Activated CD4-positive, alpha-beta T cell treated with anti-CD3 and anti-CD28 coated beads, Interleukin-2, amount 50 U/mL, for 1 hour (primary cell): ENCODE measurements at regions not wholly inside any gene's neighbourhood (a gene's known extent, or its start where the extent isn't known, plus 50 kb on each side); places are given as distances from the start of the nearest gene placed in this dataset.
"Not testable (repeated sequence)": the region's sequence is repeated elsewhere in the genome, so short reads cannot be mapped to it uniquely, and the experiment has no call there.

Experiments
- DNase-seq: peaks from one replicate; pipeline ENCODE4 v3.0.0-alpha.2; 2020

DNA sequence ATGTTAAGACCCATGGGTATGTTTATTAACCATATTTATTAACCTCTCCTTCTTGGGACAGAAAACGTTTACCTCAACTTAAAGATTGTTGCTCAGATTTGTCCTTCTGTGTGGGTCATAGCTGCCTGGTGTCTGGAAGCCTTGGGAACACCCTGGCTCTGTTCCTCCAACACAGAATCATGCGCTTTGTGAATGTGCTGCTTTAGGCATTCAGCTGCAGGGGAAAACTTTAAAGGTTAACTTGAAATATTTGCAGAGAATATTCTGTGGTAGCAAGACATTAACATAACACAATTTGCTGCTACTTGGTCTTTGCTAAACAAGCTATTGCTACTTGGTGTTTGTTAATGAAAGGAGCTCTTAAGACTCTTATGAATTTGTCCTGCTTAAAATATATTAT lies 50.5 kb upstream of the THOC3 start:
- DNase-seq: not testable (repeated sequence)

DNA sequence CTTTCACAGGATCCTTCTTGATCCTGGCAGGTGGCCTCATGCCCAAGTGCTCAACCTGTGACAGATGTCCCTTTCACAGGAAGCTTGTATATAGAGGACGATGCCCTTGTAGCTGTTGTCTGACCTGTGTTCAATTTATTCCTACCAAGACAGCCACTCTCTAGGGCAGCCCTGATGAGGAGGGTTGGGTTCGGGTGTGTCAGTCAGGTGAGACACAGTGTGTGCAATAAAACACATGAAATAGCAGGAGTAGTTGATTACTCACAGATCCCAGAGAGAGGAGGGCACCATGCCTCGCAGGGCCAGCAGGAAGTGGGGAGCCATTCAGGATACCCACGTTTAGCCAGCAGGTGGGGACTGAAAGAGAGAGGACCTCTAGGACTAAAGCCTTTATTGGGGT lies 52.7 kb upstream of the THOC3 start:
- DNase-seq: not testable (repeated sequence)

DNA sequence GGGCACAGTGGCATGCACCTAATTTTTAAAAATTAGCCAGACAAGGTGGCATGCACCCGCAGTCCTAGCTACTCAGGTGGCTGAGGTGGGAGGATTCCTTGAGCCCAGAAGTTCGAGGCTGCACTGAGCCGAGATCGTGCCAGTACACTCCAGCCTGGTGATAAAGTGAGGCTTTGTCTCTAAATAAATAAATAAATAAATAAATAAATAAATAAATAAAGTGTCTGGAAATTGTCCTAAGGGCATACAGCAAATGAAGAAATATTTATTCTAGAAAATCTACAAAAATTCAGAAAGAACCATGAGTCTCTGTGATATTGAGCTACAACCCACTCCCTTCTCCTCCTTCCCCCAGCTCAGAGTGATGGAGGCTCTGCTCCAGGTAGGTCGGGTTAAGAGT lies 55.4 kb upstream of the THOC3 start:
- not testable (repeated sequence) for DNase-seq

DNA sequence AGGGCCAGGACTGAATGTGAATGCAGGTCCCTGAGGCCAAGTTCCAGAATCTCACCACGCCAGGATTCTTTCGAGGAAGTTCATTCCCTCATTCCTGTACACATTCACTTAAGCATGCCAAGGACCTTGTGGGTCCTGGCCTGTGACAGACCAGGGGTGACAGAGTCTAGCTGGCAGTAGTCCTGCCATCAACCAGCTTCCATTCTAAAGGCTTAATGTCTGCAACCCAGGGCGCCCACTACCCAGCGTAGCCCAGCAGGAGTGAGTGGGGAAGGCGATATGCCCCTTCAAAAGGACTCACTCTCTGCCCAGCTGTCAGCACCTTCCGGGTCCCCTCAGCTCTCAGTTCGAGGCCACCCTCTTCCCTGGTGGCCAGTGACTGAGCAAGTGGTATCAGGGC lies 61.3 kb upstream of the THOC3 start:
- DNase-seq: not testable (repeated sequence)

DNA sequence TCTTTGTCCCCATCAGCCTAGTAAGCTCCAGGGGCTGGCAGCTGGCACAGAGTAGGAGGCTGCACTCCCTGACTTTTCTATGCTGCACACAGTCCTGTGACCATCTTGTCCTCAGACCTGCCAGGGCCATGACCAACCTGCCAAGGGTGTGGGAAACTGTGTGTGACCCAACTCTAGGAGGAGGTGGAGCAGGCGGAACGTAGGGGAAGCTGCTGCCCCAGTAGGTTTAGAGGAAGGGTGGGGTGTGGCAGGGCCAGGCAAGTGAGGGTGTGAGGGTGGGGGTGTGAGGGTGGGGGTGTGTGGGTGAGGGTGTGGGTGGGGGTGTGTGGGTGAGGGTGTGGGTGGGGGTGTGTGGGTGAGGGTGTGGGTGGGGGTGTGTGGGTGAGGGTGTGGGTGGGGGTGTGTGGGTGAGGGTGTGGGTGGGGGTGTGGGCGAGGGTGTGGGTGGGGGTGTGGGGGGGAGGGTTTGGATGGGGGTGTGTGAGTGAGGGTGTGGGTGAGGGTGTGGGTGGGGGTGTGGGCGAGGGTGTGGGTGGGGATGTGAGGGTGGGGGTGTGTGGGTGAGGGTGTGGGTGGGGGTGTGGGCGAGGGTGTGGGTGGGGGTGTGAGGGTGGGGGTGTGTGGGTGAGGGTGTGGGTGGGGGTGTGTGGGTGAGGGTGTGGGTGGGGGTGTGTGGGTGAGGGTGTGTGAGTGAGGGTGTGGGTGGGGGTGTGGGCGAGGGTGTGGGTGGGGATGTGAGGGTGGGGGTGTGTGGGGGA lies 62.4 kb upstream of the THOC3 start:
- not testable (repeated sequence) for DNase-seq

DNA sequence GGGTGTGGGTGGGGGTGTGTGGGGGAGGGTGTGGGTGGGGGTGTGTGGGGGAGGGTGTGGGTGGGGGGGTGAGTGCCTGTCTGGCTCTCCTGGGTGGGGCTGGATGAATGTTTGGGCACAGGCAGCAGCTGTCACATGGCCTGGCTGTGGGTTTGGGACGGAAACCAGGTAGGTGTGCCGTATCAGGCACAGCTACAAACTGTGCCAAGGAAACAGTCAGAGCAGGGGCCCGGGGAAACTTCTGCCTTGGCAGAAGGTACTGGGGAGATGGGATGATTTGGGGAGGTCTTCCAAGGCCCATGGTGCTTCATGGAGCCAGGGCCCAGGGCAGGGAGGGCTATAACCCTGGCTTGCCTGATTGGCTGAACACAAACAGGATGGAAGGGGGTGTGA lies 63.0 kb upstream of the THOC3 start:
- DNase-seq: not testable (repeated sequence)

DNA sequence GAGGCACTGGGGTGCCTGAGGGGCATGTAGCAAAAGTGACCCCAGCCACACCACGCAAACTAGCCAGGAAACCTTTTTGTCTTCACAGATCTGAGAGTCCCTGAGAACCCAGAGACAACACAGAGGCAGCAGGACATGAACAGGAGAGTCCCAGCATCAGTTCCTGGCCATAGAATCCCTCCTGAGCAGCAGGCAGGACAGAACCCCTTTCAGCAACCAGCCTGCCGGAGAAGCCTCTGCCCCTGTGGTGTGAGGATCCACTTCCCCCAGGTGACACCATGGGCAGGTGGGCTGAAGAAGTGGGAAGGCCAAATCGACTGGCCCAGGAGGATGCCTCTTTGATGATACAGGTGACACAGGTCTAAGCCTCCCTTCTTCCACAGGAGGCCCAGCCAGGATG lies 65.1 kb upstream of the THOC3 start:
- not testable (repeated sequence) for DNase-seq

DNA sequence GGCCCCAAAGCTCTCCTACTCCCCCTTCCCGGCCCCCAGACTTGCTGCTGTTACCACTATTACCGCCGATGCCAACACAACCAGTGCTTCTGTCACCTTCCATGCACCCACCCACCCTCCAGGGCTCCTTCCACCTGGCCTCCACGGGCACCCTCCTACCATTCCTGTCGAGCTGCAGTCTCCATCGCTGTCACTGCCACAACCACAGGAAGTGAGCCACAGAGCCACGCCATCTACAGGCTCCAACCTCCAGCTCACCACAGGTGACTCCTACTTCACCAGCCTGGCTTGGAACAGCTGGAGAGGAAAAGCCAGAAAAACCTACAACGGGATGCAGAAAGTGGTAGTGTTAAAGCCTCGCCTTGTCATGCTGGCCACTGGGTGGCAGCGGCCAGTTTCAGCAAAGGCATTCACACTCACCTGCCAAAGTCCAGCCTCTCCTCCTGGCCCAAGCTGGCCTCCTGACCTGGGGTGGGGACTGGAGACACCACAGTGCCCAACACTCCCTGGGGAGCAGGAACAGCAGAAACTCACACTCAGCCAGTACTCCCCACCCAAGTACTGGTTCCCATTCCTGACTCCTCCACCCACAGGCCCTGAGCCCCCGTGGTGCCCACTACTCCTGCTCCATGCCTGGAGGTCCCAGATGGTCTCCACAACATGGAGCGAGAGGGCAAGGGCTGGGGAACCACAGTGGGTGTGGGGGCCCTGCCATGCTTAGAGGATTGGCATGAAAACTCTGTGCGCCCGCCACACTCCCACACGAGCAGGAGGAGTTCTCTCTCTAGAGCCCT lies 66.5 kb upstream of the THOC3 start:
- DNase-seq: not testable (repeated sequence)

DNA sequence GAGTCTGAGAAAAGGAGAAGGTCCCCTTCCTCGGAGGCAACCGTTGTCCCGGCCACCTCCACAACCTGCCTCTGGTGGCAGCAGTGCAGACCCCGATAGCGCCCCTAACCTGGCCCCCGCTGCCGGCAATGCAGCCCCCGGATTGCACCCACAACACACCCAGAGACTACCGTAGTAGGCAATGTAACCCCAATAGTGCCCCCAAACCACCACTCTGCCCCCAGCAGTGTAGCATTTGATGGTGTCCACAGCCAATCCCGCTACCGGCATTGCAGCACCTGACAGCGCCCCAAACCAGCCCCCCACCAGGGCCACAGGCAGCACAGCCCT lies 67.1 kb upstream of the THOC3 start:
- DNase-seq: not testable (repeated sequence)

DNA sequence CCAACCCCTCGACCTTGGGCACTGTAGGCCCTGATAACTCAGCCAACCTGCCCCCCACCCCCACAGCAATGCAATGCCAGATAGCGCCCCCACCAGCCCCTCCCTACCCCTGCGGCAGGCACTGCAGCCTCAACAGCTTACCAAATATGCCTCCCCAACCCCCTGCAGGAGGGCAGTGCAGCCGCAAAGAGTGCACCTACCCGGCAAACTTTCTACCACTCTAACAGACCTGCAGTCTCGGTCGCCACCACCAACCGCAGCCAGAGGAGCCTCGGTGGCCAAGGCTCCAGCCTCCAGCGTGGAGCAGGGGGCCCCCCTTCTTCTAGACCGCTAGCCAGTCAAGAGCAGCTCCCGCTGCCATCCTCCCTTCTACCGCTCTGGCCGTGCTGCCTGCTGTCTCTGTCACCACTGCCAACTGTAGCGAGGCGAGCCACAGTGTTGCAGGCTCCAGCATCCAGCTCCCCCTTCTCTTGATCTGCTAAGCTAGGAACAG lies 67.7 kb upstream of the THOC3 start:
- not testable (repeated sequence) for DNase-seq

DNA sequence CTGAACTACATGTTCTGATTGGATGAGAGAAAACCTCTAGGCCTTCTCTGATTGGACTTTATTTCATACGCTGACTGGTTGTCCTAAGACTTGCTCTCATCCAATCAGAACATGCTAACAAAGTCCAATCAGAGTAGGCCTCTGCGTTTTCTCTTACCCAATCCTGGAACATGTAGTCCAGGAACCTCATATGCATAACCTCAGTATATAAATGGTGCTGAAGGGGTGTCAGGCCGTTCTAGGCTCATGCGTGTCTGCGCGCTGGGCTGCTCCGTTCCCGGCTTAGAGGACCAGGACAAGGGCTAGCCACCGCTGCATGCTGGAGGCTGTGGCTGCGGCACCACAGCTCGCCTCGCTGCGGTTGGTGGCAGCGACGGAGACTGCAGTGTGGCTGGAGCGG lies 68.3 kb upstream of the THOC3 start:
- not testable (repeated sequence) for DNase-seq

DNA sequence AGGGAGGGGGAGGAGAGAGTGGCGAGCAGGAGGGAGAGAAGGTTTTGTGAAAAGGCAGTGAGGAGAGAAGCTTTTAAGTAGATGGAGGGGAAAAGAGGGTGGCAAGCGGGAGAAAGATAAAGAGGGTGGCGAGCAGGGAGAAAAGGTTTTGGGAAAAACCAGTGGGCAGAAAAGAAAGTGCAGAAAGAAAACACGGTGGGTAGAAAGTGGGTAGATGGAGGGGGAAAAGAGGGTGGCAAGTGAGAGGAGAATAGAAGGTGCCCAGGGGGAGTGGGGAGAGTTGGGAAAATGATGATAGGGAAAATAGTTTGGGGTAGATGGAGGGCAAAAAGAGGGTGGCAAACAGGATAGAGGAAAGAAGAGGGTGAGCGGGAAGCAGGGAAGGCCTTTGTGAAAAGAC lies 69.1 kb upstream of the THOC3 start:
- not testable (repeated sequence) for DNase-seq

DNA sequence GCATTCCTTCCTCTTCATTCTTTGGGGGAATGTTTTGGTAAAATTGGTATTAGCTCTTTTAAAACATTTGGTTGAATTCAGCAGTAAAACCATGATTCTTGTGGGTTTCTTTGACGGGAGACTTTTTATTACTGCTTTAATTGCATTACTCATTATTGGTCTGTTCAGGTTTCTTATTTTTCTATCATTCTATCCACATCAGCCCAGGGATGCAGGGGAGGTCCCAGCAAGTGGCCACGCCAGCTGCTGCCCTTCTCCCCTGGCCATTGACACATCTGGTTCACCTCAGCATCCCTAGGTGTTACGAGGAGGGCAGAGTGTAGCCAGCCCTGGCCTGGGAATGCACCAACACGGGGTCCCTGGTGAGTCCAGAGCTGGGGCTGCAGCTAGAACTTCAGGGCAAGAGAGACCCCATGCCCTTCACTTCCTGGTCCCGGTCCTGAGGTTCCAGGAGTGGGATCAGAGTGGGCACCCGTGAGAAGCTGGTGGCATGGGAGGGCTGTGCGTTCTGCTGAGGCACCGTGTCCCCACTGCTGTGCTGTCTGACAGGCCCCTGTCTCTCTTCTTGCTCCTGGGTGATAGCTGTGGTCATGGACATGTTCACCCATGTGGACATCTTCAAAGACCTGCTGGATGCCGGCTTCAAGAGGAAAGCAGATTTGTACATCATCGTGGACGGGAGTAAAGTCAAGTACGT lies 72.1 kb upstream of the THOC3 start:
- DNase-seq: not testable (repeated sequence)

DNA sequence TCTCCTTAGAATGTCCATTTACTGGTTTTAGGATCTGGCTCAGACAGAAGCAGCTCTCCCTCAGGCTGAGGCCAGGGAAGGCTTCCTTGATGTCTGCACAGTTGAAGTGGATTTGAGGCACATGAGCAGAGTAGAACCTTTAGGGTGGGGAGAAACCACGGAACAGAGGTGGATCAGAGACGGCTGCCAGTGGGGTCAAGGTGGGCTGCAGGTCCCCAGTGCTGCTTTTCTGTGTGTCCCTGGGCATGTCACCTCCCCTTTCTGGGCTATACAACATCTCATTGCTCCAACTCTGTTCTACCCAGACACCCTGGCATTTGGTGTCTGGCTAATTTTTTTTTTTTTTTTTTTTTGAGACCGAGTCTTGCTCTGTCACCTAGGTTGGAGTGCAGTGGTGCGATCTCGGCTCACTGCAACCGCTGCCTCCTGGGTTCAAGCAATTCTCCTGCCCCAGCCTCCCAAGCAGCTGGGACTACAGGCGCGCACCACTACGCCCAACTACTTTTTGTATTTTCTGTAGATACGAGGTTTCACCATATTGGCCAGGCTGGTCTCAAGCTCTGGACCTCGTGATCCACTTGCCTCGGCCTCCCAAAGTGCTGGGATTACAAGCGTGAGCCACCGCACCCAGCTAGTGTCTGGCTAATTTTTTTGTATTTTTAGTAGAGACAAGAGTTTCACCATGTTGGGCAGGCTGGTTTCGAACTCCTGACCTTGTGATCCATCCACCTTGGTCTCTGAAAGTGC lies 73.3 kb upstream of the THOC3 start:
- DNase-seq: not testable (repeated sequence)

DNA sequence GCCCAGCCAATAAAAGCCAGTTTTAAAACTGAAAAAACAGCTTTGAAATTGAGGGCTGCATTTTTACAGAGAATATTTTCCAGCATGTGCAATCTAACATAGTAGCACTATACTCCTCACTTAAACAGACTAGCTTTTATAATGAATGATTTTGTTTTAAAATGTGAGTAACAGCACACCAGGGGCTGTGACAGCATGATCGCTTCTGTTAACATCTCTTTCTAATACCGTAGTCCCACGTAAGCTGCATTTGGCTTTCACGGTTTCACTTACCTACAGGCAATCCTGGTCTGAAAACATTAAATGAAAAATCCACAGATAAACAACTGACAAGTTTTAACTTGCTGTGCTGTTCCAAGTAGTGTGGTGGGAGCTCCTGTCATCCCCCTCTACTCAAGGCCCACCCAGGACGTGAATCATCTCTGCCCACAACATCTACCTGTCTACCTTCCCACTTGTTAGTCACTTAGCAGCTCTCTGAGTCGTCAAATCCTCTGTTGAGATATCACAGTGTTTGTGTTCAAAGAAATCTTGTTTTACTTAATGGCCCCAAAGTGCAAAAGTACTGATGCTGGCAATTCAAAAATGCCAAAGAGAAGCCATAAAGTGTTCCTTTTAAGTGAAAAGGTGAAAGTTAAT lies 74.0 kb upstream of the THOC3 start:
- DNase-seq: peak; percentile 35

DNA sequence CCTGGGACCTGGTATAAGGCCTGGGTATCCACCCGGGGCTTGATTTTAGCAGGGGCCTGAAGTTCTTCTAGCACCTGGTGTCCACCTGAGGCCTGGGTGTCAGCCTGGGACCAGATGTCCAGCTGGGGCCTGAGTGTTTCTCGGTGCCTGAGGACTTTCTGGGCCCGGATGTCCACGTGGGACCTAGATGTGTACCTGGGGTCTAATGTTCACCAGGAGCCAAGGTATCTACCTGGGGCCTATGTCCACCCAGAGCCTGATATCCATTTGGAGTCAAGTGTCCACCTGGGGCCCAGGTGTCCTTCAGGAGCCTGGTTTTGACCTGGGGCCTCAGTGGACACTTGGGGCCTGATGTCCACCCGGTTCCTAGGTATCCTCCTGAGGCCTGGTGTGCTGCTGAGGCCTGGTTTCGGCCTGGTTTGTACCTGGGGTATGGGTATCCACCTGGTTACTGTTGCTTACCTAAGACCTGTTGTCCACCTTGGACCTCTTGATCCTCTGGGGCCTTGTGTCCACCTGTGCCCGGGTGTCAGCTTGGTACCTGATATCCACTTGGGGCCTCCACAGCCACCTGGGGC lies 75.2 kb upstream of the THOC3 start:
- DNase-seq: not testable (repeated sequence)

DNA sequence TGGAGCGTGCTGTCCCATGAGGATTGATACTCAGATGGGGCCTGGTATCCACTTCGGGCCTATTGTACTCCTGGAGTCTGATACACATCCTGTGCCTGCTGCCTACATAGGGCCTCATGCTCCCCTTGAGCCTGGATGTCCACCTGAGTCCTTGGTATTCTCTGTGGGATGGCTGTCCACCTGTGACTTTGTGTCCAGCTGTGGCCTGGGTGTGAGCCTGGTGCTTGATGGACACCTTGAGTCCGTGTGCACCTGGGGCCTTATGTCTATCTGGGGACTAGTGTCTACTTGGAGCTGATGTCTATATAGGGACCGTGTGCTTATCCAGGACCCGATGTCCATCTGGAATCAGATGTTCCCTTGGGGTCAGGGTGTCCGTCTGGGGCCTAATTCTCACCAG lies 75.9 kb upstream of the THOC3 start:
- DNase-seq: not testable (repeated sequence)

DNA sequence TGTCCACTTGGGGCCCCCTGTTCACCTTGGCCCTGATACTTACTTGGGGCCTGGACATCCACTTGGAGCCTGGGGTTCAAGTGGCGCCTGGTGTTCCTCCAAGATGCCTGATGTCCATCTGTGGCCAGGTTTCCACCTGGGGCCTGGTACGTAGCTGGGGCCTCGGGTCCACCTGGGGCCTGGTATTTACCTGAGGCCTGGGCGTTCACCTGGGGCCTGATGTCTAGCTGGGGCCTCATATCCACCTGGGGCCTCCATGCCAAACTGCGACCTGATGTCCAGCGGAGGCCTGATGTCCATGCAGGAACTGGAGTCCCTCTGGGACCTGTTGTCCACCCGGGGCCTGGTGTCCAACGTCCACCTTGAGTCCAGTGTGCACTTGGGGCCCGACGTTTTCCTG lies 76.3 kb upstream of the THOC3 start:
- not testable (repeated sequence) for DNase-seq

DNA sequence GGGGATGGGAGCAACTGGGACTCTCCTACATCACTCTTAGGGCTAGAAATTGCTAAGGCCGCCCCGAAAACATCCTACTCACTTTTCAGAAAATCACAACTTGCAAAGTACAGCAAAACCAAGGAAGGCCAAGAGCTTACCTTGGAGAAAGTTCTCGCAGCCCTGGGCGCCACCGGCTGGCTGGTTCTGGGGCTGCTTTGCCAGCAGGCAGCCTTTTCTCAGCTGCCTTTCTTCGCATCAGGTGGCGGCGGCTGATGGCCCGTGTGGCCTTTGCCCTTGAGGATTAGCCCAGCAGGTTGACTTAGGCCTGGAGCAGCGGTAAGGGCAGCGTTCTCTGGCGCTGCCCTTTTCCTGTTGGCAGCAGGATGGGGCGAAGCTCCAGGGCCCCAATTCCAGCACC lies 77.3 kb upstream of the THOC3 start:
- peak; percentile 54 for DNase-seq

DNA sequence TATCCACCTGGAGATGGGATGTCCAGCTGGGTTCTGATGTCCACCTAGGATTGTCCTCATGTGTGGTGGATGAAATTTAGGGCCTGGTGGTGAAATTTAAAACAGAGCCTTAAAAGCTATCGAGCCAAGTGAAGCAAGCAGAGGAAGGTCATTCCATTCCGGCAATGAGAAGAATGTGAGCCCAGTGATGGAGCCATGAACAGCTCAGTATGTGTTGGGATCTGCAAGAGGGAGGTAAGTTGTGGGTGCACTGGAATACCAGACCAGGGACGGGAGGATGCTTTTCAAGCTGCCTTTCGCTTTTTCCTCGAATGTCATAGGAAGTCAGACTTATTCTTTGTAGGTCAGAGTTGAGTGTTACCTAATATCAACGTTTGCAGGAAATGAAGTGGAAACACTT lies 80.6 kb upstream of the THOC3 start:
- DNase-seq: not testable (repeated sequence)

DNA sequence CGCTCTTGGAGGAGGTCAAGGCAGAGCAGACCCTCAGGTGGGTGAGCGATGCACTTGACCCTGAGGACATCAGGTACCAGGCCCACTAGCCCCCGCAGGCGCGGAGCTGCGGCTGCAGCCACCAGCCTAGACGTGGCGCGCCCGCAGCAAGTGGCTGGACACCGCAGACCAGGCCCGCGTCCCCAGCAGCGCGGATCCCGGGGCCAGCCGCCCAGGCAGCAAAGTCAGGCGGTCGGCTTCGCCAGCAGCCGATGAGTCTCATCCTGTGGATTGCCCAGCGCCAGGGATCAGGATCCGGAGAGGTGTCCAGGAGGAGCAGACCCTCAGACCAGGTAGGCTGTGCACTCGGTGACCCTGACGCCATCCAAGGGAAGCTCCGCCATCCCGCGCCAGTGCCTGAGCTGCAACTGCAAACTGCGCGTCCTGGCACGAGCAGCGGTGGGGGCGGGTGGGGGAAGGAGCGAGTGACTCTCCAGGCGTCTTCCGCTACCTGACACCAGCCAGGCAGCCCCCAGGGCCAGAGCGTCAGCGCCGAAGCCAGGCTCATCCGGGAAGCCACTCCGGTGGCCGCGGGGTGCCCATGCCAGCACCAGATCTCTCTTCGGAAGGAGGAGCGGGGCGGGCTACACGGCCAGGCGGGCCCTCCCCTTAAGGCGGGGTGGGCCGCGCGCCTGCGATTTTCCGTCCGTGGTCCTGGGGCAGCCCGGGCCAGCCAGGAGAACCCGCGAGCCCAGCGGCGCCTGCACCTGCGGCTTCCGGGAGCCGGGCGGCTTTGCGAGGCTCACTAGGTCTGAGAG lies 92.6 kb upstream of the THOC3 start:
- not testable (repeated sequence) for DNase-seq
